Astrocyte of the spinal cord (primary cell): ENCODE measurements at regions not wholly inside any gene's neighbourhood (a gene's known extent, or its start where the extent isn't known, plus 50 kb on each side); places are given as distances from the start of the nearest gene placed in this dataset.
A peak's percentile ranks its signal among the peaks of the same experiment; 100 is the strongest.
"Not testable (repeated sequence)": the region's sequence is repeated elsewhere in the genome, so short reads cannot be mapped to it uniquely, and the experiment has no call there.

Source experiments
- DNase-seq: peaks from one replicate; pipeline ENCODE4 v3.0.0; 2011; ENCODE audit warnings: low read depth, low spot score
- H3K4me3 ChIP-seq: 2 replicates; pipeline ENCODE4 v1.5.1; 2011; ENCODE audit warnings: low read depth, mild to moderate bottlenecking, low read length, moderate library complexity
- CTCF ChIP-seq: IDR thresholded peaks from 2 replicates; pipeline ENCODE4 v1.5.1; 2012; ENCODE audit warnings: low read depth, mild to moderate bottlenecking, low read length, inconsistent platforms
- in situ Hi-C: cut with HindIII; loops from 2 replicates; pipeline ENCODE4 v1.10.0; 2017; ENCODE audit warnings: low sequenced_read_pairs

- in situ Hi-C loops: no loop called here
- H3K4me3 ChIP-seq: no peak overlapping the region
- peak; percentile 69 for DNase-seq
- no peak for TF ChIP-seq CTCF
Observed at GRCh38 chr5:123997462-123998215, 485.7 kb downstream of the CSNK1G3 start.

GRCh38 chr5:123997064-123997461 is 485.1 kb downstream of the CSNK1G3 start:
- DNase-seq: no peak
- in situ Hi-C loops: no loop called here
- H3K4me3 ChIP-seq: no peak overlapping the region
- no peak for TF ChIP-seq CTCF

- in situ Hi-C loops: no loop called here
- TF ChIP-seq CTCF: no peak
- no peak for DNase-seq
- no peak overlapping the region for H3K4me3 ChIP-seq
Observed at GRCh38 chr5:123992641-123993040, 480.7 kb downstream of the CSNK1G3 start.

- TF ChIP-seq CTCF: no peak
- DNase-seq: no peak
- in situ Hi-C loops: no loop called here
- H3K4me3 ChIP-seq: no peak overlapping the region
Observed at GRCh38 chr5:123987956-123988355, 476.0 kb downstream of the CSNK1G3 start.

- no peak for TF ChIP-seq CTCF
- in situ Hi-C loops: no loop called here
- no peak overlapping the region for H3K4me3 ChIP-seq
- DNase-seq: no peak
Observed at GRCh38 chr5:123976379-123977033, 464.5 kb downstream of the CSNK1G3 start.

- DNase-seq, H3K4me3 ChIP-seq, in situ Hi-C loops: not testable (repeated sequence)
Observed at GRCh38 chr5:123975521-123975920, 463.5 kb downstream of the CSNK1G3 start.

GRCh38 chr5:123966781-123967180 is 454.8 kb downstream of the CSNK1G3 start:
- no peak overlapping the region for H3K4me3 ChIP-seq
- in situ Hi-C loops: no loop called here
- DNase-seq: no peak
- no peak for TF ChIP-seq CTCF
